Fibroblast of gingiva (primary cell): ENCODE measurements at regions not wholly inside any gene's neighbourhood (a gene's known extent, or its start where the extent isn't known, plus 50 kb on each side); places are given as distances from the start of the nearest gene placed in this dataset.

ENCODE experiments used
- DNase-seq: peaks from one replicate; pipeline ENCODE4 v3.0.0-alpha.2; 2011; ENCODE audit warnings: low read depth

- peak; percentile 47 for DNase-seq
Measured at GRCh38 chr3:99114565-99115291, 213.2 kb upstream of the DCBLD2 start.

GRCh38 chr3:99111235-99111634 lies 209.7 kb upstream of the DCBLD2 start:
- DNase-seq: no peak

GRCh38 chr3:99110401-99110800 lies 208.9 kb upstream of the DCBLD2 start:
- DNase-seq: no peak

- peak; percentile 88 for DNase-seq
Measured at GRCh38 chr3:99108508-99108907, 207.0 kb upstream of the DCBLD2 start.

- DNase-seq: peak; percentile 73
Measured at GRCh38 chr3:99094606-99095005, 193.1 kb upstream of the DCBLD2 start.

- DNase-seq: no peak
Measured at GRCh38 chr3:99087277-99087676, 185.8 kb upstream of the DCBLD2 start.

GRCh38 chr3:99084826-99085225 lies 183.3 kb upstream of the DCBLD2 start:
- no peak for DNase-seq

GRCh38 chr3:99084156-99084555 lies 182.7 kb upstream of the DCBLD2 start:
- no peak for DNase-seq

GRCh38 chr3:99071096-99071495 lies 169.6 kb upstream of the DCBLD2 start:
- DNase-seq: no peak

GRCh38 chr3:99069973-99070372 lies 168.5 kb upstream of the DCBLD2 start:
- DNase-seq: no peak

GRCh38 chr3:99066863-99067262 lies 165.4 kb upstream of the DCBLD2 start:
- DNase-seq: no peak

- no peak for DNase-seq
Measured at GRCh38 chr3:99049164-99049563, 147.7 kb upstream of the DCBLD2 start.

GRCh38 chr3:99041747-99042146 lies 140.3 kb upstream of the DCBLD2 start:
- DNase-seq: no peak

- DNase-seq: no peak
Measured at GRCh38 chr3:99031778-99032177, 130.3 kb upstream of the DCBLD2 start.

GRCh38 chr3:99023590-99024192 lies 122.2 kb upstream of the DCBLD2 start:
- peak; percentile 37 for DNase-seq

GRCh38 chr3:99021466-99021865 lies 120.0 kb upstream of the DCBLD2 start:
- DNase-seq: no peak

GRCh38 chr3:99016452-99016851 lies 115.0 kb upstream of the DCBLD2 start:
- DNase-seq: no peak

- no peak for DNase-seq
Measured at GRCh38 chr3:99013777-99014315, 112.4 kb upstream of the DCBLD2 start.

GRCh38 chr3:99013077-99013476 lies 111.6 kb upstream of the DCBLD2 start:
- DNase-seq: no peak

GRCh38 chr3:99012051-99012450 lies 110.6 kb upstream of the DCBLD2 start:
- DNase-seq: peak; percentile 42

GRCh38 chr3:99009851-99010250 lies 108.4 kb upstream of the DCBLD2 start:
- no peak for DNase-seq

- DNase-seq: no peak
Measured at GRCh38 chr3:99006686-99007085, 105.2 kb upstream of the DCBLD2 start.

- DNase-seq: no peak
Measured at GRCh38 chr3:98999675-99000074, 98.2 kb upstream of the DCBLD2 start.
